Thoracic aorta (tissue), 2 donors: ENCODE measurements at regions not wholly inside any gene's neighbourhood (a gene's known extent, or its start where the extent isn't known, plus 50 kb on each side); places are given as distances from the start of the nearest gene placed in this dataset.

Experiments
- ATAC-seq: fragments of 150-250 bp; one replicate; pipeline ENCODE4 v1.8.0; 2017; ENCODE audit warnings: low read depth; ENCODE audit not compliant: insufficient number of reproducible peaks, low FRiP score
- DNase-seq: peaks from one replicate; pipeline ENCODE4 v3.0.0-alpha.2; 2020; ENCODE audit warnings: low spot score
- H3K27ac ChIP-seq, 2 donors: fragments of 200-600 bp; sonication (generic); 1 replicate in 1 of 2; 2 replicates in 1 of 2; pipeline ENCODE4 v1.5.1; 2016; ENCODE audit warnings: mild to moderate bottlenecking in 2 of 2, moderate library complexity in 2 of 2
- H3K27me3 ChIP-seq: fragments of 200-600 bp; sonication (generic); replicated peaks from 2 replicates; pipeline ENCODE4 v1.6.0; 2016; ENCODE audit warnings: mild to moderate bottlenecking; ENCODE audit not compliant: insufficient read depth
- H3K36me3 ChIP-seq: fragments of 200-600 bp; sonication (generic); one replicate; pipeline ENCODE4 v1.5.1; 2016
- H3K4me1 ChIP-seq, 2 donors: fragments of 200-600 bp; sonication (generic); 1 replicate in 1 of 2; 2 replicates in 1 of 2; pipeline versions ENCODE4 v1.5.1 to v1.6.0; 2016; ENCODE audit warnings: low read depth in 2 of 2, mild to moderate bottlenecking in 1 of 2; ENCODE audit not compliant: control insufficient read depth in 1 of 2
- H3K4me3 ChIP-seq: fragments of 200-600 bp; sonication (generic); 2 replicates; pipeline ENCODE4 v1.5.1; 2016; ENCODE audit warnings: mild to moderate bottlenecking
- H3K9me3 ChIP-seq: fragments of 200-600 bp; sonication (generic); 2 replicates; pipeline ENCODE4 v1.5.1; 2016
- TF ChIP-seq, protein P1 (sequence below): fragments of 200-600 bp; sonication (generic); IDR thresholded peaks from one replicate; pipeline ENCODE4 v1.5.1; 2019; ENCODE audit warnings: antibody characterized with exemption

DNA sequence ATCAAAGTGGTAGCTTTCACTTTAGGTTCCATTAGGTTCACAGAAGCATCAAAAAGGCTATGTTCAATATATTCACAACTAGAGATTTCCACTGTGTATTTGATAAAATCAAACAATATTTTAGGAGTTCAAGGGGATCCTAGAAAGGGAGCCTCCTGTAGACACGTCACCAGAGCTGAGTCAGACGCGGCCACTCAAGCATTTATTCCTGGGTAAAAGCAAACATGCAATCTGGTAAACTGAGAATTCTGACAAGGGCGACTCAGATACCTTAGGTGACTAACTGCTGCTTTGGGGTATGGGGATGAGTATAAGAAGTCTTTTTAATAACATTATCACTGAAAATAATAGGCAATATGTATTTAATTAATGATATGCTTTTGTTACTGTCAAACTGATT is 118.7 kb upstream of the HMGN3 start:
- TF ChIP-seq, protein P1, sequence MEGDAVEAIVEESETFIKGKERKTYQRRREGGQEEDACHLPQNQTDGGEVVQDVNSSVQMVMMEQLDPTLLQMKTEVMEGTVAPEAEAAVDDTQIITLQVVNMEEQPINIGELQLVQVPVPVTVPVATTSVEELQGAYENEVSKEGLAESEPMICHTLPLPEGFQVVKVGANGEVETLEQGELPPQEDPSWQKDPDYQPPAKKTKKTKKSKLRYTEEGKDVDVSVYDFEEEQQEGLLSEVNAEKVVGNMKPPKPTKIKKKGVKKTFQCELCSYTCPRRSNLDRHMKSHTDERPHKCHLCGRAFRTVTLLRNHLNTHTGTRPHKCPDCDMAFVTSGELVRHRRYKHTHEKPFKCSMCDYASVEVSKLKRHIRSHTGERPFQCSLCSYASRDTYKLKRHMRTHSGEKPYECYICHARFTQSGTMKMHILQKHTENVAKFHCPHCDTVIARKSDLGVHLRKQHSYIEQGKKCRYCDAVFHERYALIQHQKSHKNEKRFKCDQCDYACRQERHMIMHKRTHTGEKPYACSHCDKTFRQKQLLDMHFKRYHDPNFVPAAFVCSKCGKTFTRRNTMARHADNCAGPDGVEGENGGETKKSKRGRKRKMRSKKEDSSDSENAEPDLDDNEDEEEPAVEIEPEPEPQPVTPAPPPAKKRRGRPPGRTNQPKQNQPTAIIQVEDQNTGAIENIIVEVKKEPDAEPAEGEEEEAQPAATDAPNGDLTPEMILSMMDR = no peak
- no peaks in the 10 kb centered on the region for H3K36me3 ChIP-seq
- no peaks in the 10 kb centered on the region for H3K4me1 ChIP-seq
- H3K4me3 ChIP-seq = no peak overlapping the region
- no peaks in the 10 kb centered on the region for H3K27me3 ChIP-seq
- DNase-seq (no peak), ATAC-seq (no peak)
- H3K9me3 ChIP-seq = no peaks in the 10 kb centered on the region
- H3K27ac ChIP-seq = no peak overlapping the region

DNA sequence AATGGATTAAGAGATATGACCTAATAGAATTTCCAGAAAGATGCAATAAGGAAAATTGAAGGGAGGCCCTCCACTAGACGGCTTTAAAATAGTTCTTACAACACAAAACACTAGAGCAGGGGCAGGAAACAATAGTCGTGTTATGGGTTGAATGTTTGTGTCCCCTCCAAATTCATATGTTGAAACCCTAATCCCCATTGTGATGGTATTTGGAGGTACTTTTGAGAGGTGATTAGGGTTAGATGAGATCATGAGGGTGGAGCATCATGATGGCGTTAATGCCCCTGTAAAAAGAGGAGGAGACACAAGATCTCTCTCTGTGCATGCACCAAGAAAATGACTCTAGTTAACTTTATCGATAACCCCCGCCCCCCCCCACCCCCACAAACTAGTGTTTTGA is 104.0 kb upstream of the HMGN3 start:
- H3K27me3 ChIP-seq = no peaks in the 10 kb centered on the region
- H3K4me1 ChIP-seq = no peaks in the 10 kb centered on the region
- no peak overlapping the region for H3K27ac ChIP-seq
- H3K4me3 ChIP-seq = no peak overlapping the region
- DNase-seq = no peak
- TF ChIP-seq, protein P1 = no peak
- H3K9me3 ChIP-seq = no peaks in the 10 kb centered on the region
- no peak for ATAC-seq
- H3K36me3 ChIP-seq = no peaks in the 10 kb centered on the region

DNA sequence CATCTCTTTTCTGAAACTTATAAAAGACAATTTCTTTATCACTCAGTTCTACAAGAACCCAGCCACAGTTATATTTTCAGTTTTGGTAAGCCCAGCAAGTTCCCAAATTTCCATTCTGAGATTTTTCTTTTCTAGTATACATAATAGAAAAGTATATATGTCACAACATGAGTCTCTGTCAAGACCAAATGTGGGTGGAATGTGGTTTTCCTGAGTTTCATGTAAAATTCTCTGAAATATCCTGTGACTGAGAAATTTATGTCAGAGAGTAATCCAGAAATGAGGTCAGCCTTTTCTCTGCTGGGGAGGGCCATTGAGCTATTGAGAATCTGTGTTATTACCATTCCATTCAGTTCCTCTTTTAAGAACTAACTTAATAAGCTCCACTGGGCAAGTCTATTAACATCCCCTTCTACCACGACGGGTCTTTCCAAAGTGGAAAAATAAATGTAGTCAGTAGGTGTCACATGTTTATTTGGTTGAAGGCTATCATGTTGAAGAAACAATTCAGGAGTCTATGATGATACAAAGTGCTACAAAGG is 100.7 kb upstream of the HMGN3 start:
- Histone ChIP-seq H3K36me3 (no peaks in the 10 kb centered on the region), H3K9me3 (no peaks in the 10 kb centered on the region), H3K27ac (no peak overlapping the region), H3K27me3 (no peaks in the 10 kb centered on the region), H3K4me3 (no peak overlapping the region), H3K4me1 (no peaks in the 10 kb centered on the region)
- ATAC-seq (no peak), DNase-seq (no peak)
- TF ChIP-seq, protein P1 = no peak

DNA sequence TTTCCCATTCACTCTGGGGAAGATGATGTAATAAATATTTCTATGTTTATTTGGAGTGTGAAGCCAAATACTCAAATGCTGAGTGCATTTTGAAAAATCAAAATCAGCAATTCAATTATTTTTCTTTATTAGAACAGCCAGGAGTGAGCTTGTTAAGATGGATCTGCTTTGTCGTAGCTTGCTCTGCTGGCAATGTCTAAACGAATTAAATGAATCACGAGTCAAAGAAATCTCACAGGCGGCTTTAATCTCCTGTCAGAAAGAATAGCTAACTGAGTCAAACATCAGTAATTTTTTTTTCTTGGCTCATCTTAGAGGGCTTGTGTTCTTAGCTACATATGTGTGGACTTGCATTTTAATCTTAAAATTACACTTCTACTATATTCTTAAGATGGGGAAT is 100.2 kb upstream of the HMGN3 start:
- no peak for ATAC-seq
- Histone ChIP-seq H3K36me3 (no peaks in the 10 kb centered on the region), H3K27me3 (no peaks in the 10 kb centered on the region), H3K27ac (no peak overlapping the region), H3K9me3 (no peaks in the 10 kb centered on the region), H3K4me3 (no peak overlapping the region), H3K4me1 (no peaks in the 10 kb centered on the region)
- DNase-seq = no peak
- TF ChIP-seq, protein P1 = no peak

DNA sequence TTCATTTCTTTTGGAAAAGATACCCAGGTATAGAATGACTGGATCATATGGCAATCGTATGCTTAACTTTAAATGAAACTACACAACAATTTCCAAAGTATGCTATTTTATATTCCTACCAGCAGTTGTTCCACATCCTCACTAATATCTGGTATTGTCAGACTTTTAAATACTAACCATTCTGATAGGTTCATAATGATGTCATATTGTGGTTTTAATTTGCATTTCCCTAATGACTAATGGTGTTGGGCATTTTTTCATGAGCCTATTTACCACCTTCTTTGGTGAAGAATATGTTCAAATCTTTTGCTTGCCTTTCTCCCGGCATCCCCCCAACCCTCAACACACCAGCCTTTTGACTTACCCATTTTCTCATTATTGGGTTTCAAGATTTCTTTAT is 96.2 kb upstream of the HMGN3 start:
- H3K4me1 ChIP-seq = no peaks in the 10 kb centered on the region
- H3K4me3 ChIP-seq = no peak overlapping the region
- no peak overlapping the region for H3K27ac ChIP-seq
- TF ChIP-seq, protein P1 = no peak
- DNase-seq (no peak), ATAC-seq (no peak)
- H3K27me3 ChIP-seq = no peaks in the 10 kb centered on the region
- no peaks in the 10 kb centered on the region for H3K36me3 ChIP-seq
- H3K9me3 ChIP-seq = no peaks in the 10 kb centered on the region
